Heart left ventricle (tissue), 16 donors: ENCODE measurements at regions not wholly inside any gene's neighbourhood (a gene's known extent, or its start where the extent isn't known, plus 50 kb on each side); places are given as distances from the start of the nearest gene placed in this dataset.

Experiments
- ATAC-seq, 4 donors: fragments of 200-7000 bp; cut with Tn5 transposase; one replicate each; pipeline ENCODE4 v1.9.1; 2020 to 2022; ENCODE audit warnings: moderate library complexity in 4 of 4, mild to moderate bottlenecking in 3 of 4, moderate number of reproducible peaks in 1 of 4
- DNase-seq, 5 donors: peaks; one replicate each; pipeline ENCODE4 v3.0.0-alpha.2; 2020
- H3K27ac ChIP-seq, 12 donors: fragments of 200-600 bp; sonication (generic) in 4 of 12; one replicate each; pipeline versions ENCODE4 v1.5.0 to v1.8.0; 2016 to 2022; ENCODE audit warnings: mild to moderate bottlenecking in 2 of 12
- H3K27me3 ChIP-seq, 9 donors: fragments of 200-600 bp; sonication (generic) in 2 of 9; one replicate each; pipeline versions ENCODE4 v1.5.1 to v1.8.0; 2016 to 2022; ENCODE audit warnings: mild to moderate bottlenecking in 3 of 9
- H3K36me3 ChIP-seq, 9 donors: fragments of 200-600 bp; sonication (generic) in 2 of 9; one replicate each; pipeline versions ENCODE4 v1.5.0 to v1.8.0; 2018 to 2022; ENCODE audit warnings: mild to moderate bottlenecking in 2 of 9
- H3K4me1 ChIP-seq, 12 donors: fragments of 200-600 bp; sonication (generic) in 4 of 12; one replicate each; pipeline versions ENCODE4 v1.5.0 to v1.8.0; 2016 to 2022; ENCODE audit warnings: mild to moderate bottlenecking in 3 of 12
- H3K4me3 ChIP-seq, 12 donors: fragments of 200-600 bp; sonication (generic) in 4 of 12; one replicate each; pipeline versions ENCODE4 v1.5.0 to v1.8.0; 2017 to 2022; ENCODE audit warnings: mild to moderate bottlenecking in 9 of 12, moderate library complexity in 4 of 12
- H3K9me3 ChIP-seq, 12 donors: fragments of 200-600 bp; sonication (generic) in 4 of 12; one replicate each; pipeline versions ENCODE4 v1.5.0 to v1.8.0; 2016 to 2022; ENCODE audit warnings: mild to moderate bottlenecking in 1 of 12
- CTCF ChIP-seq, 12 donors: fragments of 200-600 bp; sonication (generic) in 4 of 12; IDR thresholded peaks; one replicate each; pipeline versions ENCODE4 v1.5.0 to v1.8.0; 2018 to 2022; ENCODE audit warnings: antibody characterized with exemption in 12 of 12, mild to moderate bottlenecking in 5 of 12
- POLR2A ChIP-seq, 2 donors: fragments of 450-650 bp; IDR thresholded peaks; one replicate each; pipeline ENCODE4 v1.6.1; 2017; ENCODE audit warnings: antibody characterized with exemption in 2 of 2, mild to moderate bottlenecking in 2 of 2, moderate library complexity in 2 of 2
- WGBS, 4 donors: extraction: QIAGEN DNeasy Blood & Tissue Kit in 2 of 4; methylation state at CpG; one replicate each; pipeline versions ENCODE4 v1.1.5 to v1.1.7; 2013 to 2018; 5-methylcytosine and 5-hydroxymethylcytosine counted together
- intact Hi-C, 10 donors: fragments of 100-400 bp; cut with DNase I; formaldehyde crosslinking; loops; one replicate each; pipeline versions ENCODE4 v1.11.1 to v1.14.2; 2022
- donor health status: ischemic (EF 13 %, LVEDD 7.1; RV severe dilation, severe dysfunction).
- donor health status: healthy with polysubstance abuse.
- donor health status: DM: no; HTN: yes; CAD: no.
- donor health status: DM: no; HTN: no; CAD: no.
- donor health status: ischemic (EF 25% LVEDD 6.9; RV normal size, moderate dysfunction).
- donor health status: ischemic (EF 25% LVEDD 5.7; RV mildly dilated, moderate dysfunction).
- donor health status: healthy.
- donor health status: DM: yes; HTN: yes; CAD: no.
- donor health status: ischemic (EF 35%, LVEDD 5.7; RV mildly dilated, moderate dysfunction).
- donor health status: nonischemic (EF 11% LVEDD 7.7; RV severe dilation, severe dysfunction).
- donor health status: DM: yes; HTN: yes; CAD: no.
- donor health status: PGD.
- donor health status: ischemic (EF 29% LVEDD 5.4; RV normal size, mild dysfunction).
- donor health status: nonischemic (EF 23%, LVEDD 6.1; RV moderate dilation, normal function).

DNA sequence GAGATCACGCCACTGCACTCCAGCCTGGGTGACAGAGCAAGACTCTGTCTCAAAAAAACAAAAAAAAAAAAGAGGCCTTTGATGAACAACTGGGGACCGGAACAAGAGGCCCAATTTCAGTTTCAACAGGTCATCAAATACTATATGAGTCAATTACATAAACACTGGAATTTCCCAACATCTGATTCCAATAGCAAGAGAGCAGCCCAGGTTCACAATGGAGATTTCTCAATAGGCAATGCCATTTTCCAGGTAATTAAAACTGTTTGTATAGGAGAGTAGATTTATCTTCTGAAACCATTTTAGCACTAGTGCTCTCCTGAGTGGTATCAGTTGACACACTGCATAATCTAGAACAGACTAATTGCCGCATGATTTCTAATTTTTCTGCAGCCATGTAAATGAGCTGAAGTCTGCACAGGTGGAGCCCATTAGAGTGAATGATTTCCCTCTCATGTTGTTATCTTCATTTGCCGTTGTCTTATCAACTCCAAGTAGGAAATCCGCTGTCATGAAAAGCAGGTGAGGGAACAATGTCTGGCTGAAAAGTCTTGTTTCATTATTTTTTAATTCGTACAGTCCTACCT lies 264.1 kb upstream of the MEIS1 start:
- DNase-seq, result no peak
- no peak overlapping the region for H3K27ac ChIP-seq
- no peaks in the 10 kb centered on the region for H3K36me3 ChIP-seq
- ATAC-seq, result no peak
- intact Hi-C loops, result no loop called here
- no peaks in the 10 kb centered on the region for H3K27me3 ChIP-seq
- no peaks in the 10 kb centered on the region for H3K9me3 ChIP-seq
- no peak for TF ChIP-seq CTCF (IDR thresholded peaks at IDR 0.05)
- no peak for TF ChIP-seq POLR2A (IDR thresholded peaks at IDR 0.05)
- 64 to 70% (median 68%) methylated on average over 6 of the region's 6 CpGs for WGBS, 4 donors
- H3K4me3 ChIP-seq, result no peak overlapping the region
- H3K4me1 ChIP-seq, result no peaks in the 10 kb centered on the region

DNA sequence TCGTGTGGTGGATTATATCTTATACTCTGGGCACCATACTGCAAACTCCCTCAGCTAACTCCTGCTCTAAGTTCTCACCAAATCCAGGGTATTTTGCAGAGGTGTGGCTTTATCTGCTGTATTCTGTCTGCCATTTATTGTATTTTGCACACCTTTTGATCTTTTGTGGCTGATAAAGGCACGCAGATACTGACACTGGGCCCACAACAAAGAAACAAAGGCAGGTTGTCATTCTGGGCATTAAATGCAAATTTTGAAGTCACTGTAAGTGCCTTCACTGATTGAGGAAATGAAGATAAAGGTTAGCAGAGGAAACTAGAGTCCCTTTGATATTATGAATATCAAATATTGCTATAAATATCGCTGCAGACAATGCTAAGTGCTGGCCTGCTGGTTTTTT lies 265.8 kb upstream of the MEIS1 start:
- 64 to 75% (median 69%) methylated on average over 3 of the region's 3 CpGs for WGBS, 4 donors
- Histone ChIP-seq H3K4me3 (no peak overlapping the region), H3K27me3 (no peaks in the 10 kb centered on the region), H3K9me3 (no peaks in the 10 kb centered on the region), H3K36me3 (no peaks in the 10 kb centered on the region), H3K4me1 (no peaks in the 10 kb centered on the region), H3K27ac (no peak overlapping the region)
- DNase-seq, result no peak
- no peak for TF ChIP-seq POLR2A (IDR thresholded peaks at IDR 0.05)
- no peak for TF ChIP-seq CTCF (IDR thresholded peaks at IDR 0.05)
- intact Hi-C loops, result no loop called here
- no peak for ATAC-seq

DNA sequence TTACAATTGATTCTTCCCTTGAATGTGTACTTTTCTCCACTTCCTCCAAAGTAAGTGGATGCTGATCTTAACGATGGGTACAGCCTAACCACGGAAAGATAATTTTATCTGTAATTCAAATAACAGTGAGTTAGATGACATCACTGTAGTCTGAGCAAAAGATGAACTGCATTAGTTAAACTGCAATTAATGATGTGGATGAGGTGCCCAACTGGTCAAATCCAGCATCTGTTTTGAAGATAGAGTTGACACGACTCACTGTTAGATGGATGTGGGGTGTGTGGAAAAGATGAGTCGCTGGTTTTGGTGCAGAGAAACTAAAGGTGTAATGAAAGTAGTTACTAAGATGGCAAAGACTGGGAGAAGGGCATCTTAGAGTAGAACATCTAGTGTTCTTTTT lies 270.5 kb upstream of the MEIS1 start:
- 70 to 77% (median 71%) methylated on average over 4 of the region's 4 CpGs for WGBS, 4 donors

DNA sequence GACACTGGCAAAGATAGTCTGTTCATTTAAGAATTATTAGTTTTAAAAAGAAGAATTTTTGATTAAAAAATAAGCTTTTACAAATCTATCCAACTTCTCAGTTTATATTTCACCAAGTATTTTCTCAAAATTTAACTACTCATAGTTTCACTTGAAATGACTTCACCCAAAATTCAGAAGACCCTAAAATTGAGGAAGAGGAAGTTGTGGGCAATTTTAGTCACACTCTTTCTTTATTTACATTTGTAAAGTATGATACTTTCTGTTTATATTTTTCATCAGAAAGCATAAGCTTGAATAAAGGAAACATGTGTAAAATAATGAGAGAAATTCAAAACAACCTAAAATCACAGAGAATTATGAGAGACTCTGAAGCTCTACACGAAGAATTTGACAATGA lies 278.8 kb upstream of the MEIS1 start:
- 54 to 67% (median 58%) methylated on average over 1 of the region's 1 CpG for WGBS, 4 donors
- ATAC-seq (no peak), DNase-seq (no peak)
- no peaks in the 10 kb centered on the region for H3K4me1 ChIP-seq
- no peaks in the 10 kb centered on the region for H3K27me3 ChIP-seq
- no peak for TF ChIP-seq CTCF (IDR thresholded peaks at IDR 0.05)
- TF ChIP-seq POLR2A (IDR thresholded peaks at IDR 0.05), result no peak
- intact Hi-C loops, result no loop called here
- no peak overlapping the region for H3K4me3 ChIP-seq
- no peak overlapping the region for H3K27ac ChIP-seq
- peaks cover 0 to 42% (median 14%) of the 10 kb centered on the region in 12 donors for H3K9me3 ChIP-seq
- H3K36me3 ChIP-seq, result no peaks in the 10 kb centered on the region

More for the DNA sequence above, 270.5 kb upstream of the MEIS1 start:
- H3K4me1 ChIP-seq, result no peaks in the 10 kb centered on the region
- DNase-seq, result no peak
- no peak overlapping the region for H3K27ac ChIP-seq
- peaks cover 0 to 9% (median 0%) of the 10 kb centered on the region in 12 donors for H3K9me3 ChIP-seq
- intact Hi-C loops, result no loop called here
- H3K27me3 ChIP-seq, result no peaks in the 10 kb centered on the region
- ATAC-seq, result no peak
- TF ChIP-seq CTCF (IDR thresholded peaks at IDR 0.05), result no peak
- no peak overlapping the region for H3K4me3 ChIP-seq
- no peaks in the 10 kb centered on the region for H3K36me3 ChIP-seq
